ENCODE measurements at regions not wholly inside any gene's neighbourhood (a gene's known extent, or its start where the extent isn't known, plus 50 kb on each side); places are given as distances from the start of the nearest gene placed in this dataset.
"Not testable (repeated sequence)": the region's sequence is repeated elsewhere in the genome, so short reads cannot be mapped to it uniquely, and the experiment has no call there.

DNA sequence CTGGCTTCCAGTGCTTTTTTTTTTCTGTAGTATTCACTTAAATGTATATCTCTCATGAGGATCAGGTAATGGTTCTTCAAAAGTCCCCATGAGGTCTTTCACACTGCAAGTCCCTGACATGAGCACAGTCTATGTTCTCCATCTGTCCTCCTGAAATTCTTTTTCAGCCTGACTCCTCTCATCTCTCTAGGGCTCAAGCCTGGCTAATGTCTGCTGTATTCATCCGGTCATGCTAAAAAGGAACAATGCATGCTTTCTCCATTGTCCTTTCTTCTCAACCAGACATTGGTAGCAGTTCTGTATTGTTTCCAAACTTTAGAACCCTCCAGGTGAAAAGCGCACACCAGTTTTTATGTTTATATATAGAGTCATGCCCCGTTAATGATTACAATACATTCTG is 368.3 kb upstream of the OLFM3 start:
- DNase-seq = no peak

DNA sequence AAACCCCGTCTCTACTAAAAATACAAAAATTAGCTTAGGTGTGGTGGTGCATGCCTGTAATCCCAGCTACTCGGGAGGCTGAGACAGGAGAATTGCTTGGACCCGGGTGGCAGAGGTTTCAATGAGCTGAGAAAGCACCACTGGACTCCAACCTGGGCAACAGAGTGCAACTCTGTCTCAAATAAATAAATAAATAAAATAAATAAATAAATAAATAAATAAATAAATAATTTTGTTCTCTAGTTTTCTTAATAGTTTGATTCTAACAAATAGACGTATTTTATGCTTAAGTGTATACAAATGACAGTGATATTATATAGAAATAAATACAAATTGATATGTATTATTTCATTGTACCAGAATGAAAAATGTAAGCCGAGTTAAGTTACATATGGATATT is 339.9 kb upstream of the OLFM3 start:
- no peak for DNase-seq

DNA sequence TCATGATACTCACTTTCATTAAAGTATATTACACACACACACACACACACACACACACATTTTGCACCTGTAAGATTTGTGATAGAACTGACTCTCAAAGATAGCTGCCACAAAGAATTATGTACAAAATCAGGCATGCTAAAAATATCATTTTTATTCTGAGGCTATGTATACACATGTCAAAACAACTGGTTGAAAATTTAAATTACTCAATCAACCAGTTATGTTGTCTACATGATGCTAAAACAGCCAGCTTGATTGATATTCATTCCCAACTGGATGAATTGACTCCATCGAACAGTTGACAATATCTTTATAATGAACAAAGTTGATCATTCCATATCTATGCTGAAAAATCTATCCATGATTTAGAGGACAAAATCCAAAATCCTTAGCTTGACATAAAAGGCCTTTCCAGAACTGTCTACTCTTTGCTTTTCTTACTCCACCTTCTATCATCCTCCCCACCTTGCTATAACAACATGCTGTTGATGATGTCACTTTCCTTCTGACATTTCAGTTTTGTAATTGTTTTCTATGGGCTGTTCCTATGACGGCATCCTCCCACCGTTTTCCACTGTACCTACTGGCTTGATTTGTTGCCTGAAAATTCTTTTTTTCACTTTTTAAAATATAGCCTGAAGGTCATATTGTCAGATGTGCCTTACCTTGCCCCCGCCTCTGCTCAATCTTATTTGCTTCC is 321.5 kb upstream of the OLFM3 start:
- no peak for DNase-seq

DNA sequence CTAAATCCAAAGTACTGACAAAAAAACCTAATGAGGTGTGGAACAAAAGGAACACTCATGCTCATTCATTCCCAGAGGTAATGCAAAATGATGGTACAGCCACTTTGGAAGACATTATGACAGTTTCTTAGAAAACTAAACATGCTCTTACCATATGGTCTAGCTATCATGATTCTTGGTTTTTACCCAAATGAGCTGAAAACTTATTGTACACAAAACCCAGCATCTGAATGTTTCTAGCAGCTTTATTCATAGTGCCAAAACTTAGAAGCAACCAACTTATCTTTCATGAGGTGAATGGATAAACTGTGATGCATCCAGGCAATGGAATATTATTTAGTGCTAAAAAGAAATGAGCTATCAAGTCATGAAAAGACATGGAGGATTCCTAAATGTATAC is 318.4 kb upstream of the OLFM3 start:
- DNase-seq = no peak

DNA sequence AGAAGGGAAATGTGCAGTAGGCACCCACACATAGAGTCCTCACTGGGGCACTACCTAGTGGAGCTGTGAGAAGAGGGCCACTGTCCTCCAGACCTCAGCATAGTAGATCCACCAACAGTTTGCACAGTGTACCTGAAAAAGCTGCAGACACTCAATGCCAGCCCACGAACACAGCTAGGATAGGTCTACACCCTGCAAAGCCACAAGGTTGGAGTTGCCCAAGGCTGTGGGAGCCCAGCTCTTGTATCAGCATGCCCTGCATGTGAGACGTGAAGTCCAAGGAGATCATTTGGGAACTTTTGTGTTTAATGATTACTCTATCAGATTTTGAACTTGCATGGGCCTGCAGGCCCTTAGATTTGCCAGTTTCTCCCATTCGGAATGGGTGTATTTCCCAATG is 299.4 kb upstream of the OLFM3 start:
- no peak for DNase-seq

DNA sequence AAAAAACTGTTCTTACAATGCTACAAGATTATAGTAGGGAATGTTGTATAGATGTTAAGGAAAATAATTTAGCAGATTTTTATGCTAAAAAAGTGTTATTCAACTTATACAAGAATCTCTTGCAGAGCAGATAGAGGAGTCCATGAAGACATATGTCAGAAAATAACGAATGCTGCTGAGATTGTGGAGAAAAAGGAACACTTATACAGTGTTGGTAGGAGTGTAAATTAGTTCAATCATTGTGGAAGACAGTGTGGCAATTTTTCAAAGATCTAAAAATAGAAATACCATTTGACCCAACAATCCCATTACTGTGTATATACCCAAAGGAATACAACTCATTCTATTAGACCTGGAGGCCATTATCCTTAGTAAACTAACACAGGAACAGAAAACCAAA is 286.2 kb upstream of the OLFM3 start:
- no peak for DNase-seq

DNA sequence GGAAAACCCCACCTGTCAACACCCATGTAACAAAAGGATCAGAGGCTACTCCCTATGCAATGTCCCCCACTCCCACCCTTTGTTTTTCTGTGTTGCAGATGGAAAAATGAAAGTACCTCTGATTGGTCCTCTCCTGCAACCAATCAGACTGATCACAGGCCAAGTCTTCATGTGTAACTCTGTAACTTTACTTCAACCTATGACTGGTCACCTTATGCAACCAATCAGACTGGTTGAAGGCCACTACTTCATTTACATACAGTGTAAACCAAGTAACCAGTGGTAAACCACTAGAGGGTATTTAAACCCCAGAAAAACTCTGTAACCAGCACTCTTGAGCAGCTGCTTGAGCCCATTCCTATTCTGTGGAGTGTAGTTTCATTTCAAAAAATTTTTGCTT is 266.3 kb upstream of the OLFM3 start:
- DNase-seq = no peak

DNA sequence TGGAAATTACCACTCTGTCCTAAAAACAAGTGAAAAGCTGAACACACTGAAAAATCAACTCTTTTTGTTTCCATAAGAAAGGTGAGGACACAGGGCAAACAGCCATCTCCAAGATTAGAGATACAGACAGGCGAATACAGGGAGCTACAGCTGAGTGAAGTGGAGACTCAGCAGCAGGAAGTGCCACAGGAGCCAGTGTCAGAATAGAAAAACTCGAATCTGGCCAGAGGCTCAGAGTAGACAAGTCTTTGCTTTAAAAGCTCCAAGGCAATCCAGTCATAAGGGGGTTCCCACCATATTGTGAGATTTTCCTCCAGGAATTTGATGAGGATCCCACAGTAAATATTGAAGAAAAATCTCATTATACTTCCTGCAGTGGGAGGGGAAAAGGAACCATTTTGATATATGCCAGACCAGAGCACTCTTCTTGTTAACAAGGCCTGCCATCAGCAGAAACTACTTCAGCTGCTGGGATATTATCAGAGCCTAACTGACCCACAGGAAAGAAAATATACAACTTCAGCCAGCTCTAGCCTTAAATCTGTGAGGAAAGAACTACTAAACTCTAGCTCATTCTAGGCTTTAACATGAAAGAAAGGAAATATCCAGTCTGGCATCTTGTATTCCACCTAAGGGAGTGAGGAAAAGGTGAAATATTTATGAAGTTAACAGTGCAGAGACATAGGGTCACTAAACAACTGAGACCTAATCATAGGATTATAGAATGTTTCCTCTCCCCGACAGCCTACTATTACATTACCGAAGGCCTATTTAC is 256.2 kb upstream of the OLFM3 start:
- no peak for DNase-seq

DNA sequence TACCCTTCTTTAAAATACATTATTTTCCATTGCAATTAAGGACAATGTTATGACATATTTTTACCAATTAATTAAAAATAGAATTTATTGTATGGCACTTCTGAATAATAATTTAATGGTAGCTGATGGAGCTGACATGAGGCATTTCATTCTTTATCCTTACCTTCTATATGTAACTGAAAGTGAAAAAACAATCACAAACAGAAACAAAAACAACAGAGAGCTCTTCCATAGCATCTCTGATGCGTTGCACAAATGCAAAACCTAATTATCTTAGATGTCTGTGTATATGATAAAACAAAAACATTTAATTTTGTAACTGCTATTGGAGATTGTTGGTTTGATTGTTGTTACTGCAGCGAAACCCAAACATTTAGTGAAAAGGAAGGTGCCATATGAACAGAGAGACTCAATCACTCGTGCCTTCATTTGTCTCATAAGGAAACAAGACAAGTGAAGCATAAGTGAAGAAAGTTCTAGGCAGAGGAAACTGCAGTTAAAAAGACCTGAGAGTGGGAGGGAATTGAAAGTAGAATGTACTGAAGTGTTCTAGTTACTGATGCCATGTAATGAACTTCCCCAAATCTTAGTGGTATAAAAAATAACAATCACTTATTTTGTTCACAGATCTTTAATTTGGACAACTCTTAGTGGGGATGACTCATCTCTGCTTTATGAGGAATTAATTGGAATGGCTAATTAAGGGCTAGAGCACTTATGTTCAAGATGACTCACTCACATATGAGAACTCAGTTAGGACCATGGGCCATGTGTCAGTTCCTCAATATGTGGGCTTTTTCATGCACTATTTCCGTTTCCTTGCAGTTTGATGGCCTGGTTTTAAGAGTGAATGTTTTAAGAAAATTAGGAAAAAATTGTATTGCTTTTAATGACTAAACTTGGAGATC is 245.0 kb upstream of the OLFM3 start:
- DNase-seq = no peak

DNA sequence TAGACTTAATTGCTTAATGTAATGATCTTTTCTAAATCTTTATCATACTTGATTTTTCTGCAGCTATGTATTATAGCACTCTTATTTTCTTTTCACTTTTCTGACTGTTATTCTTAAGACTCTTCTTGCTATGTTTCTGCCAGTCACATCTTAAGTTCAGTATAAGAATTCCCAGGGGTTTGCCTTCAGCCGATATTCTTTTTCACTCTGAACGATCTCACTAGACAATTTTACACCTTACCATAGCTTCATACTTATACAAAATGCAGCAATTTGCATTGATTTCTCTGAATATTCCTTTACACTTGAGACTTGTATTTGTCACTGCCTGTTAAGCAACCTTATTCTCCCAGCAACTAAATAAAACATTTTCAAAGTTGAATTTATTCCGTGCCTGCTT is 242.5 kb upstream of the OLFM3 start:
- no peak for DNase-seq

DNA sequence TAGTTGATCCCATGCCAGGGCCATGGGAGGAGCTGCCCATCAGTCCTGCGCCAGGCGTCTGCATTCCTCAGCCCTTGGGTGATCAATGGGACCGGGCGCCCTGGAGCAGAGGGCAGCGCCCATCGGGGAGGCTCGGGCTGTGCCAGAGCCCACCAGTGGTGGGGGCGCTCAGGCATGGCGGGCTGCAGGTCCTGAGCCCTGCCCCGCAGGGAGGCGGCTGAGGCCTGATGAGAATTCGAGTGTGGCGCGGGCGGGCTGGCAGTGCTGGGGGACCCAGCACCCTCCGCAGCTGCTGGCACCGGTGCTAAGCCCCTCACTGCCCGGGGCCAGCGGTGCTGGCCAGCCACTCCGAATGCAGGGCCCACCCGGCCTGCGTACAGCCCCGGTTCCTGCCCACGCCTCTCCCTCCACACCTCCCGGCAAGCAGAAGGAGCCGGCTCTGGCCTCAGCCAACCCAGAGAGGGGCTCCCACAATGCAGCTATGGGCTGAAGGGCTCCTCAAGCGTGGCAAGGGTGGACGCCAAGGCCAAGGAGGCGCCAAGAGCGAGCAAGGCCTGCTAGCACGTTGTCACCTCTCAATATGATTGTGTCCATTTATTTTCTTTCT is 238.1 kb upstream of the OLFM3 start:
- DNase-seq = no peak

DNA sequence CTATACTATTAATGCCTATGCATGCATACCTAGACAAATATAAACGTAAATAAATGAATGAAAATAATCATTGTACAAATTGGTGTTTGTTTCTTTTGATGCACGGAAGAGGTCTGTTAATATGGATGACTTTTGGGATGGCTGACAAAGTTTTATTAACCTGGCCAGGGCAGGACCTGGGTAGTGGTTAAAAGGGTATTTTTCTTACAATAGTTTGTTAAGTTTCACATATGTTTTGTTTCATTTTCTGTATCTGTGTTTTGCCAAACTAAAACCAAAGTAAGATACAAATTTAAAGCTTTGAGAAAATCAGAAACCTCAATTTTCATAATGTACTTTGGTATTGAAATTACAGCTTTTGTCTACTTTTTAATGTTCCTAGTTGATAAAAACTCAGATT is 222.7 kb upstream of the OLFM3 start:
- DNase-seq = no peak

DNA sequence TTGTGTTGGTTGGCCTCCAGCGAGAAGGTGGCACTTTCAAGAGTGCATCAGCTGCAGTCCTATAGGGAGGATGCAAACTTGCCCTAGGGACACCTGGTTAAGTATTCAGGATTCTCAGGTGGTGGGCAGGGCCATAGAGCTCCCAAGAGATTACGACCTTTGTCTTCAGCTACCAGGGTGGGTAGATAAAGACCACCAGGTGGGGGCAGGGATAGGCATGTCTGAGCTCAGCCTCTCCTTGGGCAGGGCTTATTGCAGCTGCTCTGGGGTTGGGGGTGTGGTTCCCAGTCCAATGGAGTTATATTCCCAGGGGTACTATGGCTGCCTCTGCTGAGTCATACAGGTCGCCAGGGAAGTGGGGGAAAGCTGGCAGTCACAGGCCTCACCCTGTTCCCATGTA is 214.2 kb upstream of the OLFM3 start:
- DNase-seq = not testable (repeated sequence)

DNA sequence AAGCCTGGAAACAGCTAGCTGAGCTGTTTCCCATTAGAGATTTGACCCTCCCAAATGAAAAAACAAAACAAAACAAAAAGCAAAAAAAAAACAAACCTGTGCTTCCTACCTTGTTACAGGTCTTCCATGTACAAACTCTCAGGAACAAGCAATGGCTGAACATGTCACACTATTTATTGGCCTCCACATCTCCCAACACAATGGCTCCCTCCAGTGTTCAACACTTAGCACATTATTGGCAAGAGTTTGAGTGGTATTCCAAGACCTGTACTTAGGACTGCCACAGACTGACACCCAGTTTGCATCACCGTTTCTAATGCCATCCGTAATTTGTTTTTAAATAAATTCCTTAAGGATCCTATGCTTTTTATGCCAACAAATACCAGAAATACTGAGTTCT is 195.0 kb upstream of the OLFM3 start:
- DNase-seq = peak; percentile 63

DNA sequence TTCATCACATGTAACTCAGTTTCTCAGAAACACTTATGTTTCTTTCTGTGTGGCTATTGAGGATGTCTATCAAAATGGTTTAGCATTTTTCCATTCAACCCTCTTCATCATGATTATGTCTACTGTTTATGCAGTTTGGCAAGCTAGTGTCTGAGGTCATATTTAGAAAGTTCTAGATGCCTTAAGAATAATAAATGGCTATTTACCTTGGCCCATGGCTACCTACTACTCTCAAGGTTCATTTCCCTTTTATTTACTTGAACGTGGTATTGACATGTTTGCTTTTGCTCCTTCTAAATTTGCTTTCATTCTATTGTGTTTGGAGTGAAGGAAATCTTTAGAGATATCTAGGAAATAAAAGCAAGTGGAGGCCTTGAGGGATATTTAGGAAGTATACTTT is 193.7 kb upstream of the OLFM3 start:
- no peak for DNase-seq

DNA sequence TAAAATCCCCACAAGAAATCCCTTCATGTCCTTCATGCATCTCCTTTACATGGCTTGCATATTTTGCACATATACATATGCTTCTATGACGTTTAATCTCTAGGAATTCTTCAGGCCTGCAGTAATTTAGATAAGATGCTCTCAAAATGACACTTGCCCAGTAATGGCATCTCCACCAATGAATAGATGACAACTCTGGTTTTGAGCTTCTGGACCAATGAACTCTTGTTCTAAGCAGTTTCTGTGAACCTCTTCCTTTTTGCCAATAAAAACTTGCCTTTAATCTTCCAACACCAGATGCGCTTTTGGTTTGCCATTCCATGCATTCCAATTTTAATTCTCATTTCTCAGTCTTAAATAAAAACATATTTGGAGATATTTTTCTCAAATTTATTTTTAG is 189.8 kb upstream of the OLFM3 start:
- DNase-seq = no peak

DNA sequence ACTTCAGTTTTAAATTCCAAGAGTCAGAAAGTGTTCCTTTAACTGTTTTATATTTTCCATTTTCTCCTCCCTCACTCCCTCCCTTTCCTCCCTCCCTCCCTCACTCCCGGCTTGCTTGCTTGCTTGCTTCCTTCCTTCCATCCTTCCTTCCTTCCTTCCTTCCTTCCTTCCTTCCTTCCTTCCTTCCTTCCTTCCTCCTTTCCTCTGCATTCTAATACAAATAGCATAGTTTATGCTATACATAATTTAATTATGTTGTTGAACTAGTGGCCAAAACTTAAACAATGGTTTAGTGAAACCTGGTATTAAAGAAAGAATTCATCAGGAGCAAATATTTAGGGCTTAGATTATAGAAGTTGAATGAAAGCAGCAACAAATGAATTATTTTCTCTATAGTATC is 188.5 kb upstream of the OLFM3 start:
- DNase-seq = no peak

DNA sequence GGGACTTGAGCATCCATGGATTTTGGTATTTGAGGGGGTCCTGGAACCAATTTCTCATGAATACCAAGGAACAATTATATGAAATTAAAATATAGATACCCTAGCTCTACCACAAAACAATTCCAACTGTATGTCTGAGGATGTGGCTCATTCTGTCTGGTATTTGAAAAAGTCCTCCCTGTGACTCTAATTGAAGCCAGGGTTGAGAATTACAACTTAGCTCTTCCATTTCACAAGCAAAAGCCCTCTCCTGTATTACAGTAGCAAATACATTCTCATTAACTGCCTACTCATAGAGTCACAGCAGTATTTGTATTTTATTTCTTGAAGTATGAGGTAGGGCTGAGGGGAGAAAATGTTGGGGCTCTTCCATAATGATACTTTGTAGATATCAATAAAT is 187.8 kb upstream of the OLFM3 start:
- DNase-seq = no peak

DNA sequence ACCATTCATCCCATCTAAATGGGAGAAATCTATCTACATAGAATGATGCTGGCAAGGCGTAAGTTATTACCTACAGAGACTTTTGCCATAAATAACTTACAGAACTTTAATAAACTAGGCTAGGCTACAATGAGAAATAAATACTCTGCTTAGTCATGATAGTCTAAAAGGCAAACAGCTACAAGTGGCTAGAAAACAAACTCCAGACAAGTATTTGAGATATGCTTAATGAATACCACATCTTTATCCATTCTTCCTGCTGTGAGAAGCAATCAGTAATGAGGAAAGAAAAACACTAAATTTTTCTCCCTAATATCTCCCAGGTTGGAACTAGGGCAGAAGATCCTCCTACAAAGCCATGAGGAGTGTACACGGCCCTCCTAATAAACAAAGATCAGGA is 187.0 kb upstream of the OLFM3 start:
- DNase-seq = no peak

DNA sequence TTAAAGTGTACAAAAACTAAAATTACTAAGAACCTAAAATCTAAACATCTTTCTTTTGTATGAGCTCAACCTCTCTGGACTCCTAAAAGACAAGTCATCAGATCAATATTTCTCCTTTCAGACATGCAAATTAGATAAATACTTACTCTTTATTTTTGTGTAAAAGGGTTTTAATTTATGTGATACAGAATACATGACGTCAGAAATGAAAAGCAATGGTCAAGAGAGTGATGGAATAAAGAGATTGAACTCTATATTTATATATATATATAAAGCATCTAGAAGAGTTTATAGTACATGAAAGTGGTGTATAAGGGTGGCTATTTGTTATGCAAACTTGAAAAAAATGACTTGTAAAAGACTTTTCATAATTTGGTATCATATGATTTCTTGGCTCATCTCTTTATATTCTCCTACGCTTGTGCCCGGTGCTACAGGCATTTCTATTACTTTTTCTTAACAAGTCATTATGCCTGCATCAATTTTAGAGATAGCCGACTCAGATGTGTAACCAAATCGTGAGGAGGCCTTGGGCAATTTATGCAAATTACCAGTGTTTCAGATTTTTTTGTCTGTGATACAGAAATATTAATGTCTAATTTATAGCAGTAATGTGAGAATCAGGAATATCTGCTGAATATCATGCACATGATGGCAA is 186.0 kb upstream of the OLFM3 start:
- DNase-seq = no peak

DNA sequence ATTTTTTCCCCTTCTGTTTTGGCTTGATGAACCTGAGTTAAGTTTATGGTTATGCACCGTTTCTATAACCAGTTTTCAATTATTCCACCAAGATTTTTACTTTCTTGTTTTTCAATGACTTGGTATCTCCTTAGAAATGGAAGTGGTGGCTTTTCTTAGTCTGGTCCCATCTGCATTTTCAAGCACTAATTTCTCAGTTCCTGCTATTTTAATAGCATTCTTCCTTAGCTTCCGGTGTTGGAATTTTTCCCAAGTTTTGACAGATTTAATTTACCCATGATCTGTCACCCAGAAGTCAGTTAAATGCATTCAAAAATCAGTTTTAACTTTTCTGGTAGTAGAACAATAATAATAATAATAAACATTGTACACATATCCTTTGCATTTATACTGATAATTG is 184.6 kb upstream of the OLFM3 start:
- DNase-seq = no peak

DNA sequence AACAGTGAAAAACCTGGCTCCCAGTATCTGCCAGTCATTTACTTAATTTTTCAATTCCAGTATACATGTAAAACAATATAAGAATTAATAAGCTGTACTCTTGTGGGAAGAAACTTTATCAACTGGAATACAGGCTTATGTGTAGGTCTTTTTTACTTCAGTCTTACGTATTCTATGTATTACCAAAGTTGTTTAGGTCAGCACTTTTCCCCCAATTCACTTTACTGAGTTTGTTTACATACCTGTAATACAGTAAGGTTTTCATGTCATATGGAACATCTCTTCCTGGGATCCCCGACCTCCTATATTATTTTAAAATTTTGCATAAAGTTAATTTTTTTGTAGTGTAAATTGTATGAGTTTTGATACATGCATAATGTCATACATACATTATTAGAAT is 181.8 kb upstream of the OLFM3 start:
- DNase-seq = no peak
